ENCODE measurements at regions not wholly inside any gene's neighbourhood (a gene's known extent, or its start where the extent isn't known, plus 50 kb on each side); places are given as distances from the start of the nearest gene placed in this dataset.

DNA sequence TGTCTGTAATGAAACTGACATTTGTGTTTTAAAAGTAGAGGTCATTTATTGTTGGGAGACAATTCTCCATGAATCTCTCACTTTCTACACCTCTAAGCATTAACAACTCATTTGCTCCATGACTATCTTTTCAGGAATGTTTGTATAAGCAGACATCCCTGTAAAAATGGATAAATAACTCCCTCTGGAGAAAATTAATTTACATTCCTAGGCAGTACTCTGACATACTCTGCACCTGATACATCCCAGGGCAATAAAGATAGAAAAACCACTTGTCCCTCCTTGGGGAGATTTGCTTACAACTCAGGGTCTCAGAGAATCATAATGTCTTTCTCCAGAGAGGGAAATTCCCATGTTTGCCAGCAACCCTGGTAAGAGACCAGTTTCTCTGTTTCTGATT is 1037.7 kb upstream of the SLC39A10 start:
- H3K36me3 ChIP-seq: no peaks in the 10 kb centered on the region
- H3K9me3 ChIP-seq: no peaks in the 10 kb centered on the region
- intact Hi-C loops (cut with DNase I; ENCODE audit: low total_unique reads): no loop called here
- H3K4me1 ChIP-seq: no peaks in the 10 kb centered on the region
- no peak for DNase-seq
- no peak overlapping the region for H3K4me3 ChIP-seq
- TF ChIP-seq, protein P1, sequence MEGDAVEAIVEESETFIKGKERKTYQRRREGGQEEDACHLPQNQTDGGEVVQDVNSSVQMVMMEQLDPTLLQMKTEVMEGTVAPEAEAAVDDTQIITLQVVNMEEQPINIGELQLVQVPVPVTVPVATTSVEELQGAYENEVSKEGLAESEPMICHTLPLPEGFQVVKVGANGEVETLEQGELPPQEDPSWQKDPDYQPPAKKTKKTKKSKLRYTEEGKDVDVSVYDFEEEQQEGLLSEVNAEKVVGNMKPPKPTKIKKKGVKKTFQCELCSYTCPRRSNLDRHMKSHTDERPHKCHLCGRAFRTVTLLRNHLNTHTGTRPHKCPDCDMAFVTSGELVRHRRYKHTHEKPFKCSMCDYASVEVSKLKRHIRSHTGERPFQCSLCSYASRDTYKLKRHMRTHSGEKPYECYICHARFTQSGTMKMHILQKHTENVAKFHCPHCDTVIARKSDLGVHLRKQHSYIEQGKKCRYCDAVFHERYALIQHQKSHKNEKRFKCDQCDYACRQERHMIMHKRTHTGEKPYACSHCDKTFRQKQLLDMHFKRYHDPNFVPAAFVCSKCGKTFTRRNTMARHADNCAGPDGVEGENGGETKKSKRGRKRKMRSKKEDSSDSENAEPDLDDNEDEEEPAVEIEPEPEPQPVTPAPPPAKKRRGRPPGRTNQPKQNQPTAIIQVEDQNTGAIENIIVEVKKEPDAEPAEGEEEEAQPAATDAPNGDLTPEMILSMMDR (IDR thresholded peaks at IDR 0.05 in 8 of 11, conservative IDR thresholded peaks at IDR 0.05 in 3 of 11): no peak
- TF ChIP-seq POLR2A (IDR thresholded peaks at IDR 0.05) (no peak), POLR2AphosphoS5 (IDR thresholded peaks at IDR 0.05) (no peak)
- H3K27me3 ChIP-seq (replicated peaks in 1 of 7): no peaks in the 10 kb centered on the region
- H3K27ac ChIP-seq: no peak overlapping the region

DNA sequence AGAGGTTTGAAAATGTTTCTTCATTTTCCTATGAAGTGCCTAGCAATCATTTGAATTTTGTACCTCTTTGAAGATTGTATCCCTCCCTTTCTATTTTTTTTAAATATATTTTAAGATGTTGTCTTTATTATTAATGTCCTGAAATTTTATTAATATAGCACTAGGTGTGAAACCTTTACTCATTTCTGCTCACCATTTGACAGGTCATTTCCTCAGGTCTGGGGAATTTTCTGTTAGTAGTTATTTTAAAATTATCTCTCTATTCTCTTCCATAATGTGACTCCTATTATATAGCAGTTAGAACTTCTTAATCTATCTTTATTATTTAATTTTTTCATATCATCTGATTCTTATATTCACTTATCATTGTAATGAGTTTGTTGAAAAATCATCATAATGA is 1038.6 kb upstream of the SLC39A10 start:
- H3K4me1 ChIP-seq: no peaks in the 10 kb centered on the region
- no peak overlapping the region for H3K27ac ChIP-seq
- DNase-seq: no peak
- no peaks in the 10 kb centered on the region for H3K27me3 ChIP-seq (replicated peaks in 1 of 7)
- H3K36me3 ChIP-seq: no peaks in the 10 kb centered on the region
- intact Hi-C loops (cut with DNase I; ENCODE audit: low total_unique reads): no loop called here
- TF ChIP-seq POLR2AphosphoS5 (IDR thresholded peaks at IDR 0.05) (no peak), POLR2A (IDR thresholded peaks at IDR 0.05) (no peak)
- TF ChIP-seq, protein P1 (IDR thresholded peaks at IDR 0.05 in 8 of 11, conservative IDR thresholded peaks at IDR 0.05 in 3 of 11): no peak
- H3K9me3 ChIP-seq: no peaks in the 10 kb centered on the region
- H3K4me3 ChIP-seq: no peak overlapping the region

DNA sequence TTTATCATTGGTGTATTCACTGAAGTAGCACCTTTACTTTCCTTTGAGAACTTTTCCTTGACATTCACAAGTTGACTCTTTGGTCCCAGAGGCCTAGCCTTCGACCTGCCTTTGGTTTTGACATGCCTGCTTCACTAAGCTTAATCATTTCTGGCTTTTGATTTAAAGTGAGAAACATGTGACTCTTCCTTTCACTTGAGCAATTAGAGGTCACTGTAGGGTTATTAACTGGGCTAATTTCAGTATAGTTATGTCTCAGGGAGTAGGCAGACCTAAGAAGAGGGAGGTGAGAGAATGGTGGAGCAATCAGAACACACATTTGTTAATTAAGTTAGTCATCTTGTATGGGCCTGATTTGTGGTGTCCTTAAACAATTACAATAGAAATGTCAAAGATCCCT is 1040.7 kb upstream of the SLC39A10 start:
- Histone ChIP-seq H3K4me3 (no peak overlapping the region), H3K9me3 (peaks cover 0 to 8% (median 1%) of the 10 kb centered on the region in 8 donors), H3K27me3 (replicated peaks in 1 of 7) (no peaks in the 10 kb centered on the region), H3K4me1 (no peaks in the 10 kb centered on the region), H3K36me3 (no peaks in the 10 kb centered on the region), H3K27ac (no peak overlapping the region)
- WGBS, 5 donors: 25 to 65% (median 44%) methylated on average over 1 of the region's 1 CpG
- TF ChIP-seq, protein P1 (IDR thresholded peaks at IDR 0.05 in 8 of 11, conservative IDR thresholded peaks at IDR 0.05 in 3 of 11): no peak
- no peak for TF ChIP-seq POLR2A (IDR thresholded peaks at IDR 0.05)
- intact Hi-C loops (cut with DNase I; ENCODE audit: low total_unique reads): no loop called here
- no peak for DNase-seq

DNA sequence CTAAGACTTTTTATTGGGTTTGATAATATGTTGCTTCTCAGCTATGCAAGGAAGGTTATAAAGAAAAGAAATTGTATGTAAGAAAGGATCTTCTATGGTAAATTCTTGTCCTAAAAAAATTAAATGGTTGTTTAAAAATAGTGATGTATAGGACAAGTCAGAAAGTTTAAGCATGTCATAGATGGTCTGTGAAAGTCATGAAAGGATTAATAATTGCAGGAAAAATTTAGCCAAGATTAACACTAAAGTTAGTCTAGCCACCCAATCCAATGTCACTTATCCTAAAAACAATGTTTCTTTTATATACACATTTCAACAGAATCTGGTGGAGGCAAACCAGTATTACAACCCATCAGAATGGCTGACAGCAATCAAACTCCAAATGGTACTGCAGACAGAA is 1046.7 kb upstream of the SLC39A10 start:
- intact Hi-C loops (cut with DNase I; ENCODE audit: low total_unique reads): no loop called here
- Histone ChIP-seq H3K4me1 (no peaks in the 10 kb centered on the region), H3K36me3 (no peaks in the 10 kb centered on the region), H3K4me3 (no peak overlapping the region), H3K27ac (no peak overlapping the region), H3K27me3 (replicated peaks in 1 of 7) (no peaks in the 10 kb centered on the region), H3K9me3 (peaks cover 0 to 42% (median 25%) of the 10 kb centered on the region in 8 donors)
- no peak for DNase-seq
- TF ChIP-seq POLR2A (IDR thresholded peaks at IDR 0.05) (no peak), POLR2AphosphoS5 (IDR thresholded peaks at IDR 0.05) (no peak)
- TF ChIP-seq, protein P1 (IDR thresholded peaks at IDR 0.05 in 8 of 11, conservative IDR thresholded peaks at IDR 0.05 in 3 of 11): no peak

All from spleen (tissue), 11 donors.